ENCODE measurements at regions not wholly inside any gene's neighbourhood (a gene's known extent, or its start where the extent isn't known, plus 50 kb on each side); places are given as distances from the start of the nearest gene placed in this dataset.

DNA sequence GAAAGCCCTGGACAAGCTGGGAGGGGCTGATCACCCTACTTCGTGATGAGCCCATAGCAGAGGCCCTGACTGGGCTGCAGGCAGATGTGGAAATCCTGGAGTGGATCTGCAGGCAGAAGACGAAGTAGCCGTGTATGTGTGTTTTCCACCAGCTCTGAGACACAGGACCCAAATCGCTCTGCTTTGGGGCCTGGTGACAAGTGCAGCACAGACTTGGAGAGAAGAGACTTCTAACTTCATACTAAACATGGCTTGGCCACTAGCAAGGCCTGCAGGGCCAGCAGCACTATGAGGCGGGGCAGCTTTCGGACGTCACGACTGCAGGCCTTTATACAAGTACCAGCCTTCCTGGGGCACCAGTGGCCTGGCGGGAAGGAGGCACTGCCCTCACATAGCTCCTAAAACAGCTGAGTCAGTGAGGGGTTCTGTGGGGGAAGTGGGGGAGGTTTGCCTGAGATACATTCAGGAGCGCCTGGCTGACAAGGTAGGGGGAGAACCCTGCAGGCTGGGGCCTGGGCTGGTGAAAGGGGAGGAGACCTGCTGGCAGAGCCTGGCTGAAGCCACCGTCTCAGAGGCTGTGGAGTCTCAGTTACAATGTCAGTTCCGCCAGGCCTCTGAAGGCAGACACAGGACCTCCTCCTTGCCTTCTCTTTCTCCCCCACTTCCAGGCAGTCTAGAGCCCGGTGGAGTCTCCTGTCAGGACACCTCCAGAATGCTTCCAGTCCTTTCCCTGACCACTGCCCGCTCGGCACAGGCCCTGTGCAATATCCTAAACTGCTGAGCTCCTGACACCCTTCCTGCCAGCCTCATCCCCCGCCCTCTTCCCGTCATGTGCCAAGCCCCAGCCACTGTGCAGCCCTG is 73.4 kb downstream of the WSB1 start:
- TF ChIP-seq YY1 (tag by site-specific recombination; IDR thresholded peaks at IDR 0.05) = no peak
- no peak for TF ChIP-seq CTCF (tag by site-specific recombination; IDR thresholded peaks at IDR 0.05)
- TF ChIP-seq ZNF138 (tag by site-specific recombination; IDR thresholded peaks at IDR 0.05; ENCODE audit: borderline replicate concordance) = no peak
